Keratinocyte (primary cell): ENCODE measurements at regions not wholly inside any gene's neighbourhood (a gene's known extent, or its start where the extent isn't known, plus 50 kb on each side); places are given as distances from the start of the nearest gene placed in this dataset.

Experiments used
- CTCF ChIP-seq, 3 experiments: IDR thresholded peaks in 1 of 3; conservative IDR thresholded peaks in 1 of 3; optimal IDR thresholded peaks in 1 of 3; 2 replicates in 2 of 3; 3 replicates in 1 of 3; pipeline versions ENCODE3 to v1.5.1; 2011; ENCODE audit warnings: low read length in 3 of 3, mild to moderate bottlenecking in 3 of 3, moderate library complexity in 2 of 3, control low read depth in 1 of 3, inconsistent platforms in 1 of 3; ENCODE audit not compliant: insufficient read depth in 2 of 3; ENCODE audit errors: extremely low read depth in 1 of 3
- EZH2 ChIP-seq: IDR thresholded peaks from one replicate; pipeline ENCODE4 v1.6.1; 2012; ENCODE audit warnings: inconsistent platforms, mild to moderate bottlenecking, low read length, moderate library complexity

GRCh38 chr9:17854487-17854886 is 275.6 kb downstream of the SH3GL2 start:
- TF ChIP-seq EZH2 (no peak), CTCF (optimal IDR thresholded peaks at IDR 0.05 in 1 of 3, IDR thresholded peaks at IDR 0.05 in 1 of 3, conservative IDR thresholded peaks at IDR 0.05 in 1 of 3; ENCODE audit: extremely low read depth in 1 of 3, insufficient read depth in 2 of 3, low read length in 3 of 3) (no peak)
